ENCODE measurements at regions not wholly inside any gene's neighbourhood (a gene's known extent, or its start where the extent isn't known, plus 50 kb on each side); places are given as distances from the start of the nearest gene placed in this dataset.

DNA sequence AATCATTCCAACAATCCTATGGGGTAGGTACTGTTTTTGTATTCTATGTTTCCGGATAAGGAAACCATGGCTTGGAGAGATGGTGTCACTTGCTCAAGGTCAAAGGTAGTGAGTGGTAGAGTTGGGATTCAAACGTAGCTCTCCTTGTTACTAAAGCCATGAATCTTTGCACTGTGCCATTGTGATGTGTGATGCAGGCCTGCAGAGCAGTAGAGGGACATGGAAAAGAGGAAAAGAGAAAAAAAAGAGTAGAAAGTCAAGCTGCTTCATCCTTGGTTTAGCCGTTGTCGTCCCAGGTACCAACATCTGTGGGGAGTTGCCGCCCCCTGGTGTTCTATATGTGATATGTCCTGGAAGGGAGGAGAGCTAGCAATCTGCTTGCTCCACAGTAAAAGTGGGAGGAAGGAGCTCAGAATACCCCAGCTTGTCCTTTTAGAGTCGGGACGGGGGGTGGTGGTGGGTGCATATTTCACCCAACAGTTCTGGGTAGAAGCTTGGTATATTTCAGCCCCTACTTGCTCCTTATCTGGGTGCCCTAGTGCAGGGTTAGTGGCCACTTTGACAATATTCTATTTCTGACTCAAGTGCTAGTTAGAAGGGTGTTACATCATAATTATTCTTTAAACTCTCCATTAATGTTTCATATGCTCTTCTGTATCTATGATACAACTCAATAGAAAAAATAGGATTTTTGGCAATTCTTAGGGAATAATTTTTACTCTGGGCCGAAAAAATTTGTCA is 98.4 kb downstream of the EBNA1BP2 start:
- Mint-ChIP-seq H3K9me3 (no peaks in the 10 kb centered on the region), H3K27ac (no peak overlapping the region), H3K36me3 (ENCODE audit: low read depth) (no peaks in the 10 kb centered on the region), H3K4me1 (ENCODE audit: low read depth) (peaks cover 4% of the 10 kb centered on the region), H3K4me3 (ENCODE audit: low read depth) (no peak overlapping the region), H3K27me3 (ENCODE audit: low read depth) (peaks cover 2% of the 10 kb centered on the region)
- DNase-seq (ENCODE audit: low spot score): peak; percentile 55
- intact Hi-C loops (cut with micrococcal nuclease): loop anchor here (1.0 to 5.0 kb wide), 3 partner anchors 160 to 496 kb away; no protein-coding TSS in a partner anchor

GRCh38 chr1:43072314-43072713 is 99.8 kb downstream of the EBNA1BP2 start:
- Mint-ChIP-seq H3K36me3 (ENCODE audit: low read depth) (no peaks in the 10 kb centered on the region), H3K27me3 (ENCODE audit: low read depth) (peaks cover 4% of the 10 kb centered on the region), H3K4me1 (ENCODE audit: low read depth) (peaks cover 9% of the 10 kb centered on the region), H3K9me3 (no peaks in the 10 kb centered on the region), H3K4me3 (ENCODE audit: low read depth) (no peak overlapping the region), H3K27ac (no peak overlapping the region)
- DNase-seq (ENCODE audit: low spot score): no peak
- intact Hi-C loops (cut with micrococcal nuclease): loop anchor here (2.0 to 5.0 kb wide), 2 partner anchors 292 to 495 kb away; no protein-coding TSS in a partner anchor

DNA sequence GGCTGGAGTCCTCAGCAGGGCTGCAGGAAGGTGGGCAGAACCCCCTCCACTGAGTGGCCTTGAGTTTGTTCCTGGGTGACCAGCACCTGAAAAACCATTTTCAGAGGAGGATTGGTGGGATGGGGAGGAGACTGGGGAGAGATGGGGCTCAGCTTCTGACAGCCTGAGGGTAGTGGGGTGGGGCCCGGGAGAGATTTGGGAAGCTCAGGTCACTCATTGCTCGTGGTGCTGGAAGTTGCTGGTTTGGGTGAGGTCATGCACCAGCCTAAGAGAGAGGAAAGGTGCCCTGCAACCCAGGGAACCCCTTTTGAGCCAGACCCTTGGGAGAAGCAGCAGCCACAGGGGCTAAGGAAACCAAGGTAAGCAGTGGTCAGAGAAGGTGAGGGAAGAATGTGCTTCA is 100.8 kb downstream of the EBNA1BP2 start:
- peaks cover 4% of the 10 kb centered on the region for H3K27me3 Mint-ChIP-seq (ENCODE audit: low read depth)
- H3K36me3 Mint-ChIP-seq (ENCODE audit: low read depth): no peaks in the 10 kb centered on the region
- H3K4me1 Mint-ChIP-seq (ENCODE audit: low read depth): peaks cover 9% of the 10 kb centered on the region
- intact Hi-C loops (cut with micrococcal nuclease): loop anchor here (5.0 kb wide), 1 partner anchor 494 kb away; no protein-coding TSS in a partner anchor
- H3K27ac Mint-ChIP-seq: no peak overlapping the region
- no peak overlapping the region for H3K4me3 Mint-ChIP-seq (ENCODE audit: low read depth)
- no peaks in the 10 kb centered on the region for H3K9me3 Mint-ChIP-seq
- DNase-seq (ENCODE audit: low spot score): no peak

DNA sequence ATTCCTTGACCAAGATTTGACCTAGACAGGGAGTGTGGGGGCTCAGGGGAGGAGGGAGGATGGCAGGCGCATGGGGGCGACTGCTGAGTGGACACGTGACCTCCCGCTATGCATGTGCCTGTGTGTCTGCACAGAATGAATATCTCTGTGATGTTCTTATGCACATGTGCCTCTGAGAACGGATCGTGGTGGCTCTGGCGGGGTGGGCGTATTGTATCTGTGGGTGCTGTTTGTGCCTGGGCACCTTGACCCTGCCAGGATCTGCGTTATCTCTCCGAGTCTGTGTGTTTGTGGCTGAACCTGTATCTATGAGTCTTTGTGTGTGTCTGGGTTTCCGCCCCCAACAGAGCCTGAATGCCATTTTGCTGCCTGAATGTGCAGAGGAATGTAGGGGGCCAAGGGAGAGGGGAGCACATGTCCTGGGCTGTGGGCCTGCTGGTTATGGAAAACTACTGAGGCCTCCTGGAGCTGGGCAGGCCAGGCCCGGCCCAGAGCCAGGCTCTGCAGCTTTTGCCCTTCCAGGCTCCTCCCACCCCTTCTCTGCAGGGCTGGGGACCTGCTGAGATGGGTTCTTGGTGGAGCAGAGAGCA is 102.5 kb downstream of the EBNA1BP2 start:
- peaks cover 9% of the 10 kb centered on the region for H3K4me1 Mint-ChIP-seq (ENCODE audit: low read depth)
- intact Hi-C loops (cut with micrococcal nuclease): loop anchor here (5.0 kb wide), 1 partner anchor 492 kb away; no protein-coding TSS in a partner anchor
- H3K36me3 Mint-ChIP-seq (ENCODE audit: low read depth): no peaks in the 10 kb centered on the region
- H3K9me3 Mint-ChIP-seq: no peaks in the 10 kb centered on the region
- H3K27ac Mint-ChIP-seq: no peak overlapping the region
- H3K4me3 Mint-ChIP-seq (ENCODE audit: low read depth): no peak overlapping the region
- H3K27me3 Mint-ChIP-seq (ENCODE audit: low read depth): peaks cover 4% of the 10 kb centered on the region
- DNase-seq (ENCODE audit: low spot score): no peak

DNA sequence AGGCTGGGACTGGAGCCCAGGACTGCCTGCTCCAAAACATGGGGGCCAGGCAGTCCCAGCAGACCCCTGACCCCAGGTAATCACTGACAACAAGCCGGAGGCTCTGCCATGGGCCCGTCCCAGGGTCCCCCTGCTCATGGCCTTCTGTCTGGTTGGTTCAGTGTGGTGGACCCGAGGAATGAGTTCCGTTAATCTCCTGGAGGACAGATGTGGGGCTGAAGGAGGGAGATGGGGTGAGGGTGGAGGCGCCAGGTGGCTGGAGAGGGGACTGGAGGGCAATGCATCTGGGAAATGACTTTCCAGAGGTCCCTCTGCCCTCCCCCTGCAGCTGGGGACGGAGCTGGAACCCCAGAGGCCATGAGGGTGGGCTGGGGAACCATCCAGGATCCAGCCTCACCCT is 103.2 kb downstream of the EBNA1BP2 start:
- no peak overlapping the region for H3K4me3 Mint-ChIP-seq (ENCODE audit: low read depth)
- H3K4me1 Mint-ChIP-seq (ENCODE audit: low read depth): peaks cover 9% of the 10 kb centered on the region

GRCh38 chr1:43067977-43068751 is 103.9 kb downstream of the EBNA1BP2 start:
- Mint-ChIP-seq H3K27me3 (ENCODE audit: low read depth) (peaks cover 4% of the 10 kb centered on the region), H3K4me3 (ENCODE audit: low read depth) (no peak overlapping the region), H3K4me1 (ENCODE audit: low read depth) (peaks cover 5% of the 10 kb centered on the region), H3K9me3 (no peaks in the 10 kb centered on the region), H3K27ac (no peak overlapping the region), H3K36me3 (ENCODE audit: low read depth) (no peaks in the 10 kb centered on the region)
- no peak for DNase-seq (ENCODE audit: low spot score)
- intact Hi-C loops (cut with micrococcal nuclease): no loop called here

More for the DNA sequence above, 103.2 kb downstream of the EBNA1BP2 start:
- no peak overlapping the region for H3K27ac Mint-ChIP-seq
- DNase-seq (ENCODE audit: low spot score): no peak
- intact Hi-C loops (cut with micrococcal nuclease): no loop called here
- H3K27me3 Mint-ChIP-seq (ENCODE audit: low read depth): peaks cover 4% of the 10 kb centered on the region
- no peaks in the 10 kb centered on the region for H3K9me3 Mint-ChIP-seq
- H3K36me3 Mint-ChIP-seq (ENCODE audit: low read depth): no peaks in the 10 kb centered on the region

- Mint-ChIP-seq H3K9me3 (no peaks in the 10 kb centered on the region), H3K4me3 (ENCODE audit: low read depth) (peak overlapping the region; percentile 1), H3K27me3 (ENCODE audit: low read depth) (peaks cover 4% of the 10 kb centered on the region), H3K36me3 (ENCODE audit: low read depth) (no peaks in the 10 kb centered on the region), H3K4me1 (ENCODE audit: low read depth) (peaks cover 5% of the 10 kb centered on the region), H3K27ac (no peak overlapping the region)
- intact Hi-C loops (cut with micrococcal nuclease): no loop called here
- DNase-seq (ENCODE audit: low spot score): no peak
These were observed 104.8 kb downstream of the EBNA1BP2 start for GRCh38 chr1:43067233-43067745.

- intact Hi-C loops (cut with micrococcal nuclease): no loop called here
- Mint-ChIP-seq H3K36me3 (ENCODE audit: low read depth) (no peaks in the 10 kb centered on the region), H3K4me1 (ENCODE audit: low read depth) (peaks cover 5% of the 10 kb centered on the region), H3K27me3 (ENCODE audit: low read depth) (peaks cover 4% of the 10 kb centered on the region), H3K4me3 (ENCODE audit: low read depth) (no peak overlapping the region), H3K9me3 (no peaks in the 10 kb centered on the region), H3K27ac (no peak overlapping the region)
- DNase-seq (ENCODE audit: low spot score): no peak
These were observed 105.5 kb downstream of the EBNA1BP2 start for GRCh38 chr1:43066578-43066977.

GRCh38 chr1:43065616-43066399 is 106.3 kb downstream of the EBNA1BP2 start:
- peaks cover 5% of the 10 kb centered on the region for H3K4me1 Mint-ChIP-seq (ENCODE audit: low read depth)
- peaks cover 4% of the 10 kb centered on the region for H3K27me3 Mint-ChIP-seq (ENCODE audit: low read depth)
- H3K27ac Mint-ChIP-seq: no peak overlapping the region
- no peaks in the 10 kb centered on the region for H3K36me3 Mint-ChIP-seq (ENCODE audit: low read depth)
- H3K9me3 Mint-ChIP-seq: no peaks in the 10 kb centered on the region
- no peak for DNase-seq (ENCODE audit: low spot score)
- no peak overlapping the region for H3K4me3 Mint-ChIP-seq (ENCODE audit: low read depth)
- intact Hi-C loops (cut with micrococcal nuclease): no loop called here

DNA sequence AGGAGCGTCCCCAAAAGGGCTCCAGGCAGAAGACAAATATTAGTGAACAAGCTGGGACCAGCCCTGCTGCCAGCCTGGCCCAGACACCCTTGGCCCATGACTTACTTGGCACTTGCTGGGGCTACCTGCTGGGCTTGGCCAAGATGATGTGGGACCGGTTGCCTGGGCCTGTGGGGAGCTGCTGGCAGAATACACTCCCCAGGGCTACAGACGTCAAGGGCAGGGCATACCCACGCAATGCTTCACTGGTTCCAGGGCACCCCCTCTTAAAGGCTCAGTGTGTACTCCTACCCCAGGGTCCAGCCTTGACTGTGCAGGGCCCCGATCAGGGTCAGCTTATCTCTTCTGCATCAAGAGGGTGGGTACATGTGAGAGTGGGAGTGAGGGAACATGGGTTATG is 106.5 kb upstream of the SLC2A1 start:
- no peaks in the 10 kb centered on the region for H3K9me3 Mint-ChIP-seq
- no peak overlapping the region for H3K4me3 Mint-ChIP-seq (ENCODE audit: low read depth)
- H3K4me1 Mint-ChIP-seq (ENCODE audit: low read depth): peaks cover 6% of the 10 kb centered on the region
- no peak overlapping the region for H3K27ac Mint-ChIP-seq
- no peak for DNase-seq (ENCODE audit: low spot score)
- intact Hi-C loops (cut with micrococcal nuclease): no loop called here
- no peaks in the 10 kb centered on the region for H3K36me3 Mint-ChIP-seq (ENCODE audit: low read depth)
- peaks cover 6% of the 10 kb centered on the region for H3K27me3 Mint-ChIP-seq (ENCODE audit: low read depth)

- Mint-ChIP-seq H3K27me3 (ENCODE audit: low read depth) (peaks cover 7% of the 10 kb centered on the region), H3K9me3 (no peaks in the 10 kb centered on the region), H3K27ac (no peak overlapping the region), H3K4me1 (ENCODE audit: low read depth) (peaks cover 14% of the 10 kb centered on the region), H3K36me3 (ENCODE audit: low read depth) (no peaks in the 10 kb centered on the region), H3K4me3 (ENCODE audit: low read depth) (no peak overlapping the region)
- DNase-seq (ENCODE audit: low spot score): no peak
- intact Hi-C loops (cut with micrococcal nuclease): no loop called here
These were observed 104.9 kb upstream of the SLC2A1 start for GRCh38 chr1:43063394-43064219.
